Left renal pelvis (tissue), 4 donors: ENCODE measurements at regions not wholly inside any gene's neighbourhood (a gene's known extent, or its start where the extent isn't known, plus 50 kb on each side); places are given as distances from the start of the nearest gene placed in this dataset.
"Not testable (repeated sequence)": the region's sequence is repeated elsewhere in the genome, so short reads cannot be mapped to it uniquely, and the experiment has no call there.

Experiments
- DNase-seq, 4 donors: peaks; one replicate each; pipeline ENCODE4 v3.0.0-alpha.2; 2013; ENCODE audit warnings: low read depth in 4 of 4, low spot score in 3 of 4

GRCh38 chr14:97068293-97068692, 271.1 kb downstream of the VRK1 start:
- DNase-seq = not testable (repeated sequence)

DNA sequence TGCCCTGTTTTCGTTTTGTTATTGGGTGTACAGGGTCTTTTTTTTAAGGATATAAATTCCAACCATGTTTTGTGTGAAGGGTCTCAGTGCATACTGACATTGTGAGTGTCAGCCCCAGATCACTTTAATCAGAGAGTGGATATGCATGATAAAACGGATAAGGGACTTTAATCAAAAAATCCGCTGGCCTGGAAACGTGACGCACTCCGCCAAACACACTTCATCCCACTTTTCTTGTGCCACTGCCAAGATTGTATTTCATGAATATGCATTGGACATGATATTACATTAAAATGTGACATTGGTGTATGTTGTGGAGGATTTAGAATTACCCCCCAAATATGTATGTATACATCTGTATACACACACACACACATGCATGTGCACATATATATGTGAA, 273.1 kb downstream of the VRK1 start:
- DNase-seq = no peak

DNA sequence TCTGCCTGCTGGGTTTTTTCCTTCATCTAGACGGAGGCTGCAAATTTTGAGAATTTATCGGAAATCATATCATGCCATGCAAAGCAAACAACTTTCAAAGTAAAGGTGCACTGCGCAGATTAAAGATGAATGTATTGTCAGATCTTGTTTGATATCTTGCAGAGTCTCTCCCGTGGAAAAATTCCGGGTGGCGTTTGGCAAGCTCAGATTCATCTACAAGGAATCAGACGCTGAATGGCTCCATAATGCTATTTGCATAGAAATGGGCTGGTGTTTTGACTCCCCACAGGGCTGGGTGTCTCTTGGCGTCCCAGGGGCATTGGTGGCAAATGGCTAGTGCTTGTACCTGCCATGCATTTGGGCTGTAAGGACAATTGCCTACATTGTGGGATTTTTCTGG, 274.0 kb downstream of the VRK1 start:
- DNase-seq = no peak

DNA sequence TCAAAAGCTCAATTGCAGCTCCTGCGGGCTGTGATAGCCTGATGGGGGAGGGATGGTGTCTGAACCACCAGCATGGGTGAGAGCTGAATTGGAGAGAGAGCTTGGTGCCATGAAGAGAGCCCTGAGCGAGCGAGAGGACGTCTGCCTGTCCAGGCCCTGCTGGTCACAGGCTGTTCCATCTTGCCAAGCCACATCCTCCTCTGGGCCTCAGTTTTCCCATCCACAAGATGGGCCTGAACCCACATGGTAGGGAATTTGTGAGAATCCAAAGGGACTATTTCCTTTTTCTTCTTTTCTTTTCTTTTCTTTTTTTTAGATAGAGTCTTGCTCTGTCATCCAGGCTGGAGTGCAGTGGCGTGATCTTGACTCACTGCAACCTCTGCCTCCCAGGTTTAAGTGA, 276.4 kb downstream of the VRK1 start:
- no peak for DNase-seq

DNA sequence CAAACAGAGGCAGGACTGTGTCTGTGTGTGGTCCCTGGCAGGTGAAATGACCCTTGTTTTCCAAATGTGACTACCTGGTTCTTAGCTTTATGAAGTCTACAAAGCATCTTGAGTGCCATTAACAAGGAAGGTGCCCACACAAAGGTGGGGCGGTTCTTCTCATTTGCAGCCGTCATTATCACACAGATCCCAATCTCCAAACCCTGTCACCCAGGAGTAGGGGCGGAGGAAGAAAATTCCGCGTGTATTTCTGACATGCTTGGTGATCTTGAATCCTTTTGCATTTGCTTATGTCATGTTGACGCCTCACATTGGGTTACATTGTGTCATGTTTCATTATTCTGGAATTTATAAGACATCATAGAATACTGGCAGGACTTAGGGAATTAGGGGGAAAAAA, 277.3 kb downstream of the VRK1 start:
- DNase-seq = no peak

DNA sequence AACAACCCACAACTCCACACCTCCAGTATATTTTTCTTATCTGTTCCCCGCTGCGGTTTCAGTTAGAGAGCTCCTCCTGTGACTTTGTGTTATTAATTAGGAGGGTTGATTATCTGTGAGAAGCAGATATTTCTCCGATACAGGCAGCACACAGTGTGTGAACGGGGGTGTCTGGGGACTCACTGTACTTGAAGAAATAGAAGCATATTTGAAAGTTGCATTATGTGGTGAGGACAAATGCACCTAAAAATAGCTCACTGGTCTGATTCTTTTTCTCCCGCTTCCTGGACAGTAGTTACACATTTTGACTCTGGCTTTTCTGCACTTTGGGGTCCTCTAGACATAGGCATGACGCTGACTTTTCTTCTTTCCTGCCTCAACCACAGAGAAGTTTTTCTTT, 277.7 kb downstream of the VRK1 start:
- DNase-seq = no peak

DNA sequence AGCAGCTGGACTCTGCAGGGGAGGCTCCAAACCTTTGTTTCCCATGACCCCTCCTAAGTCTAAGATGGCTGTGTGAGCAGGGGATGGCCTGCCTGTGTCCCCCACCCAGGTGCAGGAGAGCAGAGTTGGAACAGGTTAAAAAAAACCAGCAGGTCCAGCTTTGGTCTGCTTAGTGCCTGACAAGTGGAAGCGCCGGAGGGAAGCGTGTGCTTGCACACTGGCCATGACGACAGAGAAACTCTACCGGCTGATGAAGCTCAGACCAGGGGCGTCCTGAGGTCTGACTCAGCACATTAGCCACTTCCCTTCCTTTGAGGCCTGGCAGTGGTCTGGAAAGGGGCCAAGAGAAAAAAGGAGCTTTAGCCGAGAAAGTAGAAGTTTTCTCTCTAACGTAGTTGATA, 280.1 kb downstream of the VRK1 start:
- peak in 1 of 4 donors; percentile 24 for DNase-seq

- no peak for DNase-seq
These were observed 280.5 kb downstream of the VRK1 start for GRCh38 chr14:97077687-97078086.

DNA sequence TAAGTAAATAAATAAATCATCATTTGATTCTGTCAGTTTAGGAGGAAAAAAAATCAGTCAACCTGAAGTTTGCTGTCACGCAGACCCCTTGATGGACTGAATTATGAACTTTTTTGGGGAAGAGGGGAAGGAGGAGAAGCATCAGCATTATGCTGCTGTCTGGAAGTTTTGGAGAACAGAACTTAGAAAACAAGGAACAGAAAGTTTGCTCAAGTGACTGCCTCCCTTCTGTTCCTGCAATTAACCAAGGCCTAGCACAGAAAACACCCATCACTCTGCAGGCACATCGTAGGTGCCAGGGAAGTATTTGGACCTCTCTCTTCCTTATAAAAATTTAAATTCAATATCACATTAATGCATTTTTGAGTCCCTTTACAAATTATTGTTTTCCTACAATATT, 283.8 kb downstream of the VRK1 start:
- DNase-seq = no peak

DNA sequence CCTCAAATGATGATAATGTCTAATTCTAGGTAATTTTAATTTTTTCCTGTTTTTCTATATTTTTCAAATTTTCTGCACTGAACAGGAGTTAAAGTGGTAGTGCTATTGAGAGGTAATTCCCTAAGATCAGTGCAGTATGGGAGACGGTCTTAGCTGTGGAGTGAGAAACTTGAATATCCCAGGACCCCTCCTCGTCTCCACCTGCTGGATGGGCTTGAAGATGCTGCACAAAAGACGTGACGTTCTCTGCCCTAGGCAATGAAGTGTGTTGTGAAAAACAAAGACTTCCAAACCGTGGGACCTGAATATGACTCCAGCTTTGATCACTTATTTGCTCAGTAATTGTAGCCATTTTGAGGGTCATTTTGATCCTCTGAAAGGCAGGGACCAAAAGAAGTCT, 298.1 kb downstream of the VRK1 start:
- no peak for DNase-seq

GRCh38 chr14:97097296-97097695, 300.1 kb downstream of the VRK1 start:
- no peak for DNase-seq

DNA sequence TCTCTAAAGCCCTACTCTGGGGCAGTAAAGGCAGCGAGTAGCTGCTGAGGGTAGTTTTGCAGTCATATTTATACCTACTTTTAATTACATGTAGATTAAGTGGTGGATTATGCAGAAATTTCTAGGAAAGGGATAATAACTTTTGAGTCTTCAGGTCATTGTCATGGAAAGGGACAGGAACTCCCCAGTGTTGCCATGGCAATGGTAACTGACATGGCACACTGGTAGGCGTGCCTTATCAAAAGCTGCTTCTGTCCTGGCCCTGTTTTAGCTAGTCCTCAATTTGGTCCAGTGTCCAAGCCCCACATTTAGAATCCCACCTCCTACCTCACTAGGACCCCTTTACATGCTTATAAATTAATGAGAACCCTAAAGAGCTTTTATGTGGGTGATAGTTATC, 303.1 kb downstream of the VRK1 start:
- no peak for DNase-seq

GRCh38 chr14:97101561-97101960, 304.4 kb downstream of the VRK1 start:
- DNase-seq = no peak

DNA sequence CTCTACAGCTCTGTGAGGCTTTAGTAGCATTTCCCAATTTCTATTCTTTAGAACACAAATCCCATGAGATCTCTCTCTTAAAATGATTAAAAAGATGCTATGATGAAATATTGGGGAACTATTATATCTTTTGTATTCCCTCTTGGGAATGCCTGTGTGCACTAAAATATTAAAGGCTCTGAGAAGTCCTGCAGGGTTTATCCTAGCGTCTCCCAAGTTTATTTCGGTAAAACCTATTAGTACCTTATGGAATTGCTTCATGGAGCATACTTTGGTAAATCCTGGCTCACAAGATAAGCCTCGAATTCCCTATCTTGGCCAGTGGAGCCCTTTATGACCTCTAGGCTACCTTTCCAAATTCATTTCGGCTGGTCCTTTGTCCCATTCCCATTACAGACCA, 306.8 kb downstream of the VRK1 start:
- DNase-seq = no peak

- no peak for DNase-seq
These were observed 309.0 kb downstream of the VRK1 start for GRCh38 chr14:97106166-97106565.

DNA sequence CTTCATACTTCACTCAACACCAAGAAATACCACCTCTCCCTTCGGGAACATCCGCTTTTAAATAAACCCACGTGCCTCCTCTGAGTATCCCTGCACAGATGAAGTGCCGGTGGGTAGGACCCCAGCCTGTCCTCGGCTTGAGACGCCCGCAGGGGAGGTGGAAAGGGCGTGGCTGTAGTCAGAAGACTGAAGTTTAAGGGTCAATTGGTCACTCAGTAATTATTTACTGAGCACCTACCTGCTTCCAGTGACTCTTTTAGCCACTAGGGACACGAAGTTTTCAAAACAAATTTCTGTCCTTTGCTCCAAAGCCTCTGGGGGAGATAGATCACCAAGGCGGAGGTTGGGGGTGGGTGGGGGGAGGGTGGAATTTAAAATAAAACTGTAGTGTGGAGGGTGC, 309.4 kb downstream of the VRK1 start:
- DNase-seq = no peak

GRCh38 chr14:97107080-97107479, 309.9 kb downstream of the VRK1 start:
- DNase-seq = no peak

DNA sequence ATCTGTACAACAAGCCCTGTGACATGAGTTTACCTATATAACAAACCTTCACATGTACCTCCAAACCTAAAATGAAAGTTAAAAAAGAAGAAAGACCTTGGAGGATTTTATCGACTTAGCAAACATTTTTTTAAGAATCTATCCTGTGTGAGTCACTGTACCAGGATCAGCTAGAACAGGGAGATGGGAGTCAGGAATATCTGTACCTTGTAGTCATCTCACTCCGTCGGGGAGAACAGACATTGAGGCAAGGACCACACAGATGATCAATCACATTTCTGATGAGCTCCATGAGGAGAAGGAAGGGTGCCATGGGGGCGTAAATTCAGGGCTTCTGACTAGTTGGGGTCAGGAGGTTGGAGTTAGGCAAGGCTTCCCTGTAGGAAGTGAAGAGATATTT, 310.6 kb downstream of the VRK1 start:
- no peak for DNase-seq

GRCh38 chr14:97109234-97109633, 312.1 kb downstream of the VRK1 start:
- DNase-seq = no peak

DNA sequence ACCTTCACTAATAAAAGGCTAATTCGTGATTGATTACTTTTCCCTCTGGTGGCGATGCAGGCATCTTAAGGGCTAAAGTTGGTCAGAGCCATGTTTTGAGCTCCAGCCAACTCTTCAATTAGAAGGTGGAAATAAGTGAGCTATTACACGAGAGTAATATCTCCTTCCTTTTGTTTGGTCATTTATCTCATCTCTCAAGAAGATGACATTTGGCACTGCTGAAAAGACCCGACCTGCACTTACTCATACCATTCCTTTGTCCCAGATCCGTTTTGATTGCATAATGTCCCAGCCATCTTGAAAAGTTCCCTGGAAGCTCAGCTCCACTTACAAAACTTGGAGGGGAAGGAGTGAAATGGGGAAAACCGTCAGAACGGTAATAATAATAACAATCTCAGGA, 316.2 kb downstream of the VRK1 start:
- DNase-seq = no peak

GRCh38 chr14:97116546-97116945, 319.4 kb downstream of the VRK1 start:
- DNase-seq = no peak

GRCh38 chr14:97117693-97118092, 320.5 kb downstream of the VRK1 start:
- DNase-seq = no peak

DNA sequence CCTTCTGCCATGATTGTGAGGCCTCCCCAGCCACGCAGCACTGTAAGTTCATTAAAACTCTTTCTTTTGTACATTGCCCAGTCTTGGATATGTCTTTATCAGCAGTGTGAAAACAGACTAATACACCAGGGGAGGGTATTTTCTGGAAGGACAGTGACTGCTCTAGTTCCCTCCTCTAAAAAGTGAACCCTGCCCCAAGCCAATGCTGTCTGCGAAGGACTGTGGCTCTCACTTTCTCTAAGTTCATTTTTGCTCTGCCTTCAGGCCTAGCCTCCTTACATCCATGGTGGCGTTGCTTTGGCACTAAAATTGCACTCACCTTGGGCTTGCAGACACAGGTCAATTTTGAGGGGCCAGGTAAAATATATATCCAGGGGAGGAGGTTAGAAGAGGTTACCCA, 323.0 kb downstream of the VRK1 start:
- no peak for DNase-seq

DNA sequence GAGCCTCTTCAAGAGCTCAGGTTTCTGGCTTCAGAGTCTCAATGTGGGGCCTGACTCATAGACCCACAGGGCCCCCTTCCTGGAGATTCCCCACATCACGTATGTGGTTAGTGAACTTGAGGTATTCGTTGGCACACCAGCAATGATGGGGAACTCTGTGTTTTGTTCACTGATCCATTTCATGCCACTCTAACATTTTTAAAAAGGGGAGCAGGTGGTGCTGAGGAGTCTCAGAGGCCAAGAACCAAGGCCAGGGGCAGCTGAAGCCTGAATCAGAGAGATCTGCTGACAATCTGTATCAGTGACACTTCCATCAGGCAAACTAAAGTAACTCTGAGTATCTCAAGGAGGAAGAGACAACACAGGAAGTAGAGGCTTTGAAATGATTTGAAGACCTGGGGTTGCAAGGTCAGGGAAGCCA, 323.4 kb downstream of the VRK1 start:
- DNase-seq = no peak
